SK-N-SH (cell line): ENCODE measurements at regions not wholly inside any gene's neighbourhood (a gene's known extent, or its start where the extent isn't known, plus 50 kb on each side); places are given as distances from the start of the nearest gene placed in this dataset.

Experiments used
- CTCF ChIA-PET: fragments of 300-600, 350-600 bp; formaldehyde crosslinking; extraction: SDS; loops from one replicate; lab custom pipeline; 2021; lab: Yijun Ruan, JAX
- POLR2A ChIA-PET: fragments of 350-600 bp; sonication (Branson Sonifier 250); formaldehyde crosslinking; extraction: SDS; loops from one replicate; lab custom pipeline; 2020; ENCODE audit warnings: antibody characterized with exemption, inconsistent platforms; lab: Yijun Ruan, JAX
- DNase-seq: peaks from one replicate; pipeline ENCODE4 v3.0.0; 2012
- H2AFZ ChIP-seq: fragments of 200-600 bp; sonication (generic); 2 replicates; pipeline ENCODE4 v1.8.1; 2016; ENCODE audit warnings: antibody characterized with exemption, mild to moderate bottlenecking, low read depth
- H3F3A ChIP-seq: fragments of 200-600 bp; sonication (generic); replicated peaks from 2 replicates; pipeline ENCODE3; 2016; ENCODE audit warnings: antibody characterized with exemption, mild to moderate bottlenecking; ENCODE audit not compliant: insufficient read depth
- H3K27ac ChIP-seq, 2 experiments: fragments of 200-500 bp in 1 of 2; fragments of 200-600 bp in 1 of 2; sonication (Bioruptor generic) in 1 of 2; sonication (generic), shearing (Covaris generic) in 1 of 2; 2 replicates each; pipeline versions ENCODE4 v1.5.1 to v1.6.1; 2014 to 2016; ENCODE audit warnings: low read depth in 2 of 2, inconsistent platforms in 1 of 2, low read length in 1 of 2, mild to moderate bottlenecking in 1 of 2, mixed read lengths in 1 of 2
- H3K27me3 ChIP-seq: fragments of 200-600 bp; sonication (generic), shearing (Covaris generic); 2 replicates; pipeline ENCODE4 v1.6.1; 2016; ENCODE audit warnings: mixed run types; ENCODE audit not compliant: insufficient read depth
- H3K36me3 ChIP-seq, 2 experiments: fragments of 200-500 bp in 1 of 2; fragments of 200-600 bp in 1 of 2; sonication (Bioruptor generic) in 1 of 2; sonication (generic) in 1 of 2; replicated peaks in 1 of 2; 2 replicates each; pipeline versions ENCODE3 to v1.5.1; 2014 to 2016; ENCODE audit warnings: low read length in 1 of 2, mild to moderate bottlenecking in 1 of 2; ENCODE audit not compliant: insufficient read depth in 2 of 2, control insufficient read depth in 1 of 2
- H3K4me1 ChIP-seq, 2 experiments: fragments of 200-500 bp in 1 of 2; fragments of 200-600 bp in 1 of 2; sonication (Bioruptor generic) in 1 of 2; sonication (generic), shearing (Covaris generic) in 1 of 2; 2 replicates each; pipeline versions ENCODE4 v1.5.1 to v1.6.1; 2014 to 2016; ENCODE audit warnings: low read depth in 1 of 2, low read length in 1 of 2, mixed run types in 1 of 2; ENCODE audit not compliant: insufficient read depth in 2 of 2, control insufficient read depth in 1 of 2
- H3K4me2 ChIP-seq: fragments of 200-600 bp; sonication (generic), shearing (Covaris generic); 2 replicates; pipeline ENCODE4 v1.6.1; 2017; ENCODE audit warnings: mixed run types
- H3K4me3 ChIP-seq, 2 experiments: fragments of 200-500 bp in 1 of 2; fragments of 200-600 bp in 1 of 2; sonication (Bioruptor generic) in 1 of 2; sonication (generic), shearing (Covaris generic) in 1 of 2; 2 replicates each; pipeline versions ENCODE4 v1.5.1 to v1.8.1; 2014 to 2016; ENCODE audit warnings: low read depth in 2 of 2, inconsistent platforms in 1 of 2, low read length in 1 of 2, mild to moderate bottlenecking in 1 of 2, mixed read lengths in 1 of 2, moderate library complexity in 1 of 2
- H3K79me2 ChIP-seq: fragments of 200-600 bp; sonication (generic); 2 replicates; pipeline ENCODE4 v1.8.1; 2017; ENCODE audit warnings: mild to moderate bottlenecking; ENCODE audit not compliant: insufficient read depth
- H3K9ac ChIP-seq: fragments of 200-600 bp; sonication (generic); 2 replicates; pipeline ENCODE4 v1.6.1; 2017; ENCODE audit warnings: mixed run types
- H3K9me2 ChIP-seq: fragments of 200-600 bp; sonication (generic); 2 replicates; pipeline ENCODE4 v1.6.1; 2017; ENCODE audit warnings: mixed run types
- H3K9me3 ChIP-seq: fragments of 200-600 bp; sonication (generic); 2 replicates; pipeline ENCODE4 v1.6.1; 2017; ENCODE audit warnings: mixed run types, mild to moderate bottlenecking, moderate library complexity
- H4K20me1 ChIP-seq: fragments of 200-600 bp; sonication (generic); 2 replicates; pipeline ENCODE4 v1.6.1; 2017; ENCODE audit warnings: mild to moderate bottlenecking, mixed run types; ENCODE audit not compliant: insufficient read depth
- EP300 ChIP-seq, 2 experiments: IDR thresholded peaks; 2 replicates each; pipeline versions ENCODE4 v1.4.0 to v1.6.1; 2012; ENCODE audit warnings: borderline replicate concordance in 1 of 2, low read depth in 1 of 2, low read length in 1 of 2
- EZH2phosphoT487 ChIP-seq: fragments of 200-600 bp; sonication (generic); IDR thresholded peaks from 2 replicates; pipeline ENCODE4 v1.6.1; 2017; ENCODE audit warnings: low read depth, mixed run types, mild to moderate bottlenecking, antibody characterized with exemption, moderate library complexity, borderline replicate concordance
- FOSL2 ChIP-seq: IDR thresholded peaks from 2 replicates; pipeline ENCODE4 v1.4.0; 2012; ENCODE audit warnings: low read depth, mild to moderate bottlenecking, moderate library complexity, borderline replicate concordance
- FOXJ3 ChIP-seq: sonication (generic); formaldehyde crosslinking; IDR thresholded peaks from 2 replicates; pipeline ENCODE4 v1.5.1; 2020; ENCODE audit warnings: mild to moderate bottlenecking, missing genetic modification reagents
- IRF3 ChIP-seq: fragments of 150-350 bp; IDR thresholded peaks from 2 replicates; pipeline ENCODE4 v1.6.1; 2016; ENCODE audit warnings: mild to moderate bottlenecking, low read depth, low read length
- MAX ChIP-seq: IDR thresholded peaks from 2 replicates; pipeline ENCODE4 v1.4.0; 2012; ENCODE audit warnings: low read depth
- NFIC ChIP-seq: IDR thresholded peaks from 2 replicates; pipeline ENCODE4 v1.4.0; 2012; ENCODE audit warnings: borderline replicate concordance
- RFX5 ChIP-seq: IDR thresholded peaks from 2 replicates; pipeline ENCODE4 v1.6.1; 2012; ENCODE audit warnings: mild to moderate bottlenecking, improper control_type of control experiment, low read length
- SIN3A ChIP-seq: IDR thresholded peaks from 2 replicates; pipeline ENCODE4 v1.6.1; 2012; ENCODE audit warnings: low read depth, mild to moderate bottlenecking, low read length, moderate library complexity, borderline replicate concordance
- TAF1 ChIP-seq: IDR thresholded peaks from 2 replicates; pipeline ENCODE4 v1.6.1; 2012; ENCODE audit warnings: low read depth, mild to moderate bottlenecking, low read length, moderate library complexity, borderline replicate concordance
- WGBS: methylation state at CpG from one replicate; pipeline ENCODE4 v1.1.6; 2017; ENCODE audit warnings: low lambda C conversion rate; 5-methylcytosine and 5-hydroxymethylcytosine counted together
- TF ChIP-seq, protein P1 (sequence below): IDR thresholded peaks from 2 replicates; pipeline ENCODE4 v1.4.0; 2012; ENCODE audit warnings: low read depth, borderline replicate concordance
- TF ChIP-seq, protein P2 (sequence below): fragments of 150-350 bp; IDR thresholded peaks from 2 replicates; pipeline ENCODE4 v1.6.1; 2017; ENCODE audit warnings: antibody characterized with exemption, low read length, low read depth, borderline replicate concordance
- TF ChIP-seq, protein P3 (sequence below): IDR thresholded peaks from 2 replicates; pipeline ENCODE4 v1.4.0; 2012; ENCODE audit warnings: low read depth, borderline replicate concordance

GRCh38 chr9:108780942-108781734, 74.6 kb downstream of the ACTL7B start:
- ChIA-PET POLR2A (no interaction called here), CTCF (no interaction called here)
- H4K20me1 ChIP-seq = no peaks in the 10 kb centered on the region
- H3K9ac ChIP-seq = no peak overlapping the region
- H3K79me2 ChIP-seq = no peaks in the 10 kb centered on the region
- H3K9me2 ChIP-seq = no peaks in the 10 kb centered on the region
- no peak overlapping the region for H3K4me2 ChIP-seq
- H3K36me3 ChIP-seq = no peaks in the 10 kb centered on the region
- TF ChIP-seq RFX5 = no peak
- TF ChIP-seq IRF3 = no peak
- no peak for TF ChIP-seq TAF1
- TF ChIP-seq, protein P1, sequence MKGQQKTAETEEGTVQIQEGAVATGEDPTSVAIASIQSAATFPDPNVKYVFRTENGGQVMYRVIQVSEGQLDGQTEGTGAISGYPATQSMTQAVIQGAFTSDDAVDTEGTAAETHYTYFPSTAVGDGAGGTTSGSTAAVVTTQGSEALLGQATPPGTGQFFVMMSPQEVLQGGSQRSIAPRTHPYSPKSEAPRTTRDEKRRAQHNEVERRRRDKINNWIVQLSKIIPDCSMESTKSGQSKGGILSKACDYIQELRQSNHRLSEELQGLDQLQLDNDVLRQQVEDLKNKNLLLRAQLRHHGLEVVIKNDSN = no peak
- TF ChIP-seq EZH2phosphoT487 = no peak
- TF ChIP-seq EP300 (IDR thresholded peaks at IDR 0.05; ENCODE audit: borderline replicate concordance in 1 of 2, low read depth in 1 of 2, low read length in 1 of 2) = no peak
- TF ChIP-seq, protein P2, sequence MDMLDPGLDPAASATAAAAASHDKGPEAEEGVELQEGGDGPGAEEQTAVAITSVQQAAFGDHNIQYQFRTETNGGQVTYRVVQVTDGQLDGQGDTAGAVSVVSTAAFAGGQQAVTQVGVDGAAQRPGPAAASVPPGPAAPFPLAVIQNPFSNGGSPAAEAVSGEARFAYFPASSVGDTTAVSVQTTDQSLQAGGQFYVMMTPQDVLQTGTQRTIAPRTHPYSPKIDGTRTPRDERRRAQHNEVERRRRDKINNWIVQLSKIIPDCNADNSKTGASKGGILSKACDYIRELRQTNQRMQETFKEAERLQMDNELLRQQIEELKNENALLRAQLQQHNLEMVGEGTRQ = no peak
- no peak for TF ChIP-seq SIN3A
- no peak for TF ChIP-seq FOXJ3 (CRISPR knock-in tag)
- TF ChIP-seq FOSL2 = no peak
- no peak for TF ChIP-seq MAX
- no peak for TF ChIP-seq NFIC
- TF ChIP-seq, protein P3, sequence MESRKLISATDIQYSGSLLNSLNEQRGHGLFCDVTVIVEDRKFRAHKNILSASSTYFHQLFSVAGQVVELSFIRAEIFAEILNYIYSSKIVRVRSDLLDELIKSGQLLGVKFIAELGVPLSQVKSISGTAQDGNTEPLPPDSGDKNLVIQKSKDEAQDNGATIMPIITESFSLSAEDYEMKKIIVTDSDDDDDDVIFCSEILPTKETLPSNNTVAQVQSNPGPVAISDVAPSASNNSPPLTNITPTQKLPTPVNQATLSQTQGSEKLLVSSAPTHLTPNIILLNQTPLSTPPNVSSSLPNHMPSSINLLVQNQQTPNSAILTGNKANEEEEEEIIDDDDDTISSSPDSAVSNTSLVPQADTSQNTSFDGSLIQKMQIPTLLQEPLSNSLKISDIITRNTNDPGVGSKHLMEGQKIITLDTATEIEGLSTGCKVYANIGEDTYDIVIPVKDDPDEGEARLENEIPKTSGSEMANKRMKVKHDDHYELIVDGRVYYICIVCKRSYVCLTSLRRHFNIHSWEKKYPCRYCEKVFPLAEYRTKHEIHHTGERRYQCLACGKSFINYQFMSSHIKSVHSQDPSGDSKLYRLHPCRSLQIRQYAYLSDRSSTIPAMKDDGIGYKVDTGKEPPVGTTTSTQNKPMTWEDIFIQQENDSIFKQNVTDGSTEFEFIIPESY = no peak
- H3F3A ChIP-seq = no peaks in the 10 kb centered on the region
- WGBS = 13% methylated on average over 11 of the region's 11 CpGs
- no peaks in the 10 kb centered on the region for H3K4me1 ChIP-seq
- no peak overlapping the region for H3K27ac ChIP-seq
- H3K27me3 ChIP-seq = peaks cover 57% of the 10 kb centered on the region
- H2AFZ ChIP-seq = no peak overlapping the region
- no peak overlapping the region for H3K4me3 ChIP-seq
- DNase-seq = no peak
- H3K9me3 ChIP-seq = no peaks in the 10 kb centered on the region
